H9 (cell line): ENCODE measurements at regions not wholly inside any gene's neighbourhood (a gene's known extent, or its start where the extent isn't known, plus 50 kb on each side); places are given as distances from the start of the nearest gene placed in this dataset.
"Not testable (repeated sequence)": the region's sequence is repeated elsewhere in the genome, so short reads cannot be mapped to it uniquely, and the experiment has no call there.

ENCODE experiments used
- DNase-seq: peaks from one replicate; pipeline ENCODE4 v3.0.0-alpha.2; 2017
- H2AFZ ChIP-seq: one replicate; pipeline ENCODE4 v1.6.1; 2013; ENCODE audit warnings: mild to moderate bottlenecking, low read length, control low read depth, moderate library complexity
- H2AK5ac ChIP-seq: 2 replicates; pipeline ENCODE4 v1.6.1; 2013; ENCODE audit warnings: low read length, control low read depth, mixed read lengths; ENCODE audit not compliant: insufficient read length
- H2BK120ac ChIP-seq: one replicate; pipeline ENCODE4 v1.6.1; 2013; ENCODE audit warnings: low read depth, mild to moderate bottlenecking, low read length, control low read depth, inconsistent platforms; ENCODE audit not compliant: poor library complexity, severe bottlenecking
- H2BK12ac ChIP-seq: 2 replicates; pipeline ENCODE4 v1.6.1; 2013; ENCODE audit warnings: low read length, control low read depth, mixed read lengths, low read depth; ENCODE audit not compliant: insufficient read length
- H2BK15ac ChIP-seq: 2 replicates; pipeline ENCODE4 v1.6.1; 2013; ENCODE audit warnings: low read depth, low read length, control low read depth
- H2BK20ac ChIP-seq: one replicate; pipeline ENCODE4 v1.6.1; 2013; ENCODE audit warnings: low read depth, mild to moderate bottlenecking, low read length, control low read depth, inconsistent platforms; ENCODE audit not compliant: poor library complexity, severe bottlenecking
- H2BK5ac ChIP-seq: 2 replicates; pipeline ENCODE4 v1.6.1; 2013; ENCODE audit warnings: low read length, control low read depth, mixed read lengths; ENCODE audit not compliant: insufficient read length
- H3K14ac ChIP-seq: 2 replicates; pipeline ENCODE4 v1.6.1; 2013; ENCODE audit warnings: low read length, control low read depth; ENCODE audit not compliant: insufficient read depth
- H3K18ac ChIP-seq: 2 replicates; pipeline ENCODE4 v1.6.1; 2013; ENCODE audit warnings: low read depth, mild to moderate bottlenecking, mixed read lengths, low read length, control low read depth; ENCODE audit not compliant: insufficient read length
- H3K23ac ChIP-seq: 2 replicates; pipeline ENCODE4 v1.6.1; 2013; ENCODE audit warnings: low read length, control low read depth, mixed read lengths, low read depth; ENCODE audit not compliant: insufficient read length
- H3K23me2 ChIP-seq: 2 replicates; pipeline ENCODE4 v1.6.1; 2013; ENCODE audit warnings: low read depth, mild to moderate bottlenecking, mixed read lengths, low read length, control low read depth; ENCODE audit not compliant: insufficient read length, poor library complexity, severe bottlenecking
- H3K27ac ChIP-seq: 2 replicates; pipeline ENCODE4 v1.5.1; 2013; ENCODE audit warnings: low read length, control low read depth, mixed read lengths, low read depth; ENCODE audit not compliant: insufficient read length
- H3K27me3 ChIP-seq: 2 replicates; pipeline ENCODE4 v1.6.1; 2013; ENCODE audit warnings: low read length, control low read depth, inconsistent platforms; ENCODE audit not compliant: insufficient read depth
- H3K4ac ChIP-seq: 2 replicates; pipeline ENCODE4 v1.6.1; 2013; ENCODE audit warnings: low read depth, mild to moderate bottlenecking, control low read depth, inconsistent platforms, low read length, moderate library complexity
- H3K4me1 ChIP-seq: 2 replicates; pipeline ENCODE4 v1.6.1; 2013; ENCODE audit warnings: low read length, control low read depth, inconsistent platforms; ENCODE audit not compliant: insufficient read depth
- H3K4me2 ChIP-seq: 2 replicates; pipeline ENCODE4 v1.6.1; 2013; ENCODE audit warnings: low read length, control low read depth, mixed read lengths; ENCODE audit not compliant: insufficient read length, insufficient read depth
- H3K56ac ChIP-seq: 2 replicates; pipeline ENCODE4 v1.6.1; 2013; ENCODE audit warnings: low read depth, mild to moderate bottlenecking, mixed read lengths, low read length, control low read depth; ENCODE audit not compliant: insufficient read length
- H3K79me1 ChIP-seq: 2 replicates; pipeline ENCODE4 v1.6.1; 2013; ENCODE audit warnings: low read depth, mild to moderate bottlenecking, moderate library complexity, low read length, control low read depth, inconsistent platforms; ENCODE audit not compliant: insufficient read depth, poor library complexity, severe bottlenecking
- H3K79me2 ChIP-seq: 2 replicates; pipeline ENCODE4 v1.6.1; 2013; ENCODE audit warnings: low read length, control low read depth, inconsistent platforms; ENCODE audit not compliant: insufficient read depth
- H3K9ac ChIP-seq: 2 replicates; pipeline ENCODE4 v1.6.1; 2013; ENCODE audit warnings: low read length, control low read depth, mixed read lengths; ENCODE audit not compliant: insufficient read length; ENCODE audit errors: extremely low read depth
- H3K9me3 ChIP-seq: one replicate; pipeline ENCODE4 v1.6.1; 2013; ENCODE audit warnings: low read depth, low read length, inconsistent platforms; ENCODE audit not compliant: control insufficient read depth
- H3T11ph ChIP-seq: one replicate; pipeline ENCODE4 v1.6.1; 2013; ENCODE audit warnings: mild to moderate bottlenecking, low read length, control low read depth, inconsistent platforms
- H4K20me1 ChIP-seq: one replicate; pipeline ENCODE4 v1.6.1; 2013; ENCODE audit not compliant: control insufficient read depth, insufficient read length, insufficient read depth
- H4K5ac ChIP-seq: 2 replicates; pipeline ENCODE4 v1.6.1; 2013; ENCODE audit warnings: low read depth, mild to moderate bottlenecking, mixed read lengths, low read length, control low read depth; ENCODE audit not compliant: insufficient read length
- H4K8ac ChIP-seq: replicated peaks from 2 replicates; pipeline ENCODE4 v1.6.1; 2013; ENCODE audit warnings: low read length, control low read depth, mixed read lengths, low read depth; ENCODE audit not compliant: insufficient read length
- H4K91ac ChIP-seq: 2 replicates; pipeline ENCODE4 v1.6.1; 2013; ENCODE audit warnings: low read depth, mild to moderate bottlenecking, moderate library complexity, mixed read lengths, low read length, control low read depth; ENCODE audit not compliant: insufficient read length
- H3K27ac Mint-ChIP-seq, 3 experiments: 2 replicates in 2 of 3; 3 replicates in 1 of 3; pipeline ENCODE4 v1.8.0; 2020 to 2021; ENCODE audit warnings: mixed read lengths in 3 of 3, mild to moderate bottlenecking in 1 of 3, moderate library complexity in 1 of 3
- H3K27me3 Mint-ChIP-seq: 2 replicates; pipeline ENCODE4 v1.8.0; 2021; ENCODE audit warnings: low read depth, mild to moderate bottlenecking, moderate library complexity, mixed read lengths
- H3K36me3 Mint-ChIP-seq, 3 experiments: 2 replicates in 2 of 3; 3 replicates in 1 of 3; pipeline ENCODE4 v1.8.0; 2020 to 2021; ENCODE audit warnings: low read depth in 3 of 3, mixed read lengths in 3 of 3; ENCODE audit not compliant: insufficient read depth in 1 of 3
- H3K4me1 Mint-ChIP-seq, 2 experiments: 2 replicates each; pipeline ENCODE4 v1.8.0; 2020; ENCODE audit warnings: mixed read lengths in 2 of 2
- H3K4me3 Mint-ChIP-seq, 2 experiments: 2 replicates in 1 of 2; 3 replicates in 1 of 2; pipeline ENCODE4 v1.8.0; 2020 to 2021; ENCODE audit warnings: mild to moderate bottlenecking in 2 of 2, mixed read lengths in 2 of 2, moderate library complexity in 1 of 2
- H3K9me3 Mint-ChIP-seq, 2 experiments: 2 replicates in 1 of 2; 3 replicates in 1 of 2; pipeline ENCODE4 v1.8.0; 2020; ENCODE audit warnings: mild to moderate bottlenecking in 2 of 2, mixed read lengths in 2 of 2, moderate library complexity in 1 of 2
- WGBS: extraction: QIAGEN DNeasy Blood & Tissue Kit; methylation state at CpG from one replicate; pipeline ENCODE4 v1.1.7; 2013; ENCODE audit warnings: missing lambda C conversion rate, low lambda C conversion rate, mixed read lengths; ENCODE audit not compliant: insufficient read length; ENCODE audit errors: extremely low coverage; 5-methylcytosine and 5-hydroxymethylcytosine counted together

- not testable (repeated sequence) for H2BK12ac ChIP-seq, H3K27me3 Mint-ChIP-seq, H3K23me2 ChIP-seq, H3K9me3 Mint-ChIP-seq, H3K27me3 ChIP-seq, H3K79me1 ChIP-seq, H2BK5ac ChIP-seq, DNase-seq, H4K8ac ChIP-seq, H3K79me2 ChIP-seq, H2AFZ ChIP-seq, H3K4me3 Mint-ChIP-seq, H4K20me1 ChIP-seq, H3K9ac ChIP-seq, H2AK5ac ChIP-seq, H3K23ac ChIP-seq, H3K4me2 ChIP-seq, H2BK20ac ChIP-seq, H3T11ph ChIP-seq, H3K4me1 Mint-ChIP-seq, H2BK15ac ChIP-seq, H3K18ac ChIP-seq, H2BK120ac ChIP-seq, H3K36me3 Mint-ChIP-seq, H4K5ac ChIP-seq, H3K4me1 ChIP-seq, H3K56ac ChIP-seq, H3K27ac ChIP-seq, H3K14ac ChIP-seq, H3K9me3 ChIP-seq, H3K4ac ChIP-seq, H4K91ac ChIP-seq
- peak overlapping the region in 2 of 3 experiments; percentile 39 to 91; a peak in 2 of 7 replicates for H3K27ac Mint-ChIP-seq
- no CpG with 5 or more reads among the region's 4 CpGs for WGBS
Measured at GRCh38 chr9:94425312-94425711, 96.9 kb upstream of the NUTM2F start.

- H2BK120ac ChIP-seq, H3K79me2 ChIP-seq, H3K18ac ChIP-seq, H3K14ac ChIP-seq, H4K8ac ChIP-seq, H3K27ac Mint-ChIP-seq, H2AK5ac ChIP-seq, H3K4ac ChIP-seq, H3K4me1 ChIP-seq, H4K91ac ChIP-seq, H3K9me3 Mint-ChIP-seq, DNase-seq, H2BK20ac ChIP-seq, H2BK5ac ChIP-seq, H3K4me2 ChIP-seq, H3K4me1 Mint-ChIP-seq, H3K27ac ChIP-seq, H3K23ac ChIP-seq, H2BK15ac ChIP-seq, H2AFZ ChIP-seq, H3K27me3 Mint-ChIP-seq, H3K27me3 ChIP-seq, H2BK12ac ChIP-seq, H3K9me3 ChIP-seq, H3K56ac ChIP-seq, H3T11ph ChIP-seq, H3K79me1 ChIP-seq, H4K20me1 ChIP-seq, H4K5ac ChIP-seq, H3K4me3 Mint-ChIP-seq, H3K23me2 ChIP-seq, H3K9ac ChIP-seq: not testable (repeated sequence)
- H3K36me3 Mint-ChIP-seq = peaks cover 9 to 37% (median 21%) of the 10 kb centered on the region in 3 experiments; a peak in 6 of 7 replicates
- WGBS = no CpG with 5 or more reads among the region's 2 CpGs
Measured at GRCh38 chr9:94437128-94437527, 108.7 kb upstream of the NUTM2F start.
